Esophagus muscularis mucosa (tissue), 3 donors: ENCODE measurements at regions not wholly inside any gene's neighbourhood (a gene's known extent, or its start where the extent isn't known, plus 50 kb on each side); places are given as distances from the start of the nearest gene placed in this dataset.
"Not testable (repeated sequence)": the region's sequence is repeated elsewhere in the genome, so short reads cannot be mapped to it uniquely, and the experiment has no call there.

ENCODE experiments used
- CTCF ChIP-seq, 3 experiments: fragments of 200-600 bp in 2 of 3; fragments of 450-650 bp in 1 of 3; sonication (generic) in 2 of 3; IDR thresholded peaks; one replicate each; pipeline ENCODE4 v1.5.1; 2017 to 2019; ENCODE audit warnings: antibody characterized with exemption in 3 of 3, mild to moderate bottlenecking in 2 of 3, moderate library complexity in 1 of 3
- POLR2AphosphoS5 ChIP-seq, 2 donors: sonication (generic); formaldehyde crosslinking; IDR thresholded peaks; one replicate each; pipeline ENCODE4 v1.6.1; 2017; ENCODE audit warnings: antibody characterized with exemption in 2 of 2

DNA sequence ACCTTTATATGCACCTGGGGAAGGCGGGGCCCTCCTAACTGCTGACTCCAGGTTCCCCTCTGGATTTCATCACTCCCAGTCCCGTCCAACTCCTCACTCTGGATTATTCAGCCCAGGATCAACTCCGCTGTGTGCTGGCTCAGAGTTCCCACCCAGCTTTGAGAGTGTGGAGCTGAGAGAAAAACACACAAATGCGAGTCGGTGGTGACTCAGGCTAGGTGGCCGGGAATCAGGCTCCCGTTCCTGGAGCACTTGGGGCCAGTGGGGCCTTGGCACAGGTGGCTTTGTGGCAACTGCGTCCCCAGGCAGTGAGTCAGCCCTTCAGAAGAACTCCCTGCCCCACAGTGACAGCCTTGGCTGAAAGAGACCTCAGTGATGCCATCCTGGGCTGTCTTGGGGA lies 139.1 kb downstream of the TNFRSF13B start:
- not testable (repeated sequence) for TF ChIP-seq CTCF, POLR2AphosphoS5 (IDR thresholded peaks at IDR 0.05)
